Adrenal gland (tissue), 5 donors: ENCODE measurements at regions not wholly inside any gene's neighbourhood (a gene's known extent, or its start where the extent isn't known, plus 50 kb on each side); places are given as distances from the start of the nearest gene placed in this dataset.

Experiments used
- POLR2A ChIP-seq, 2 donors: fragments of 450-650 bp; IDR thresholded peaks; one replicate each; pipeline ENCODE4 v1.6.1; 2017; ENCODE audit warnings: antibody characterized with exemption in 2 of 2, mild to moderate bottlenecking in 2 of 2, moderate library complexity in 1 of 2
- TF ChIP-seq, protein P1 (sequence below), 6 experiments: fragments of 450-650 bp in 4 of 6; fragments of 200-600 bp in 2 of 6; sonication (generic) in 1 of 6; IDR thresholded peaks; 1 replicate in 5 of 6; 2 replicates in 1 of 6; pipeline versions ENCODE4 v1.5.1 to v1.8.0; 2016 to 2021; ENCODE audit warnings: antibody characterized with exemption in 6 of 6, mild to moderate bottlenecking in 2 of 6, moderate library complexity in 1 of 6
- donor health status: DM: no; HTN: no; CAD: no.

DNA sequence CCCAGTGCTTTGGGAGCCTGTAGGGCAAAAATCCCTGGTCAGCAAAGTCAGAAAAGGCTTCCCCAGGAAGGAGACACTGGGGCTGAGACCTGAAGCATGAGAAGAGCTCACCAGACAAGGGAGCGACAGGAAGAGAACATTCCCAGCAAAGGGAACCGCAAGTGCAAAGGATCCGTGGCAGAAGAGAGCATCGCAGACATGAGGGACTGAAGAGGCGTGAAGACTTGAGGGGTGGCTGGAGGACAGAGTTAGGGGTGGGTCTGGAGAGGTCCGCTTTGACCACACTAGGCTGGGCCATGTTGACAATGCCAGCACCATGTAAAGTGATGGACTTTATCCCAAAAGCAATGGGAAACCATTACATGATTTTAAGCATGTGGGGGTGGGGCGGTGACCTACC is 128.1 kb upstream of the IRX3 start:
- TF ChIP-seq, protein P1, sequence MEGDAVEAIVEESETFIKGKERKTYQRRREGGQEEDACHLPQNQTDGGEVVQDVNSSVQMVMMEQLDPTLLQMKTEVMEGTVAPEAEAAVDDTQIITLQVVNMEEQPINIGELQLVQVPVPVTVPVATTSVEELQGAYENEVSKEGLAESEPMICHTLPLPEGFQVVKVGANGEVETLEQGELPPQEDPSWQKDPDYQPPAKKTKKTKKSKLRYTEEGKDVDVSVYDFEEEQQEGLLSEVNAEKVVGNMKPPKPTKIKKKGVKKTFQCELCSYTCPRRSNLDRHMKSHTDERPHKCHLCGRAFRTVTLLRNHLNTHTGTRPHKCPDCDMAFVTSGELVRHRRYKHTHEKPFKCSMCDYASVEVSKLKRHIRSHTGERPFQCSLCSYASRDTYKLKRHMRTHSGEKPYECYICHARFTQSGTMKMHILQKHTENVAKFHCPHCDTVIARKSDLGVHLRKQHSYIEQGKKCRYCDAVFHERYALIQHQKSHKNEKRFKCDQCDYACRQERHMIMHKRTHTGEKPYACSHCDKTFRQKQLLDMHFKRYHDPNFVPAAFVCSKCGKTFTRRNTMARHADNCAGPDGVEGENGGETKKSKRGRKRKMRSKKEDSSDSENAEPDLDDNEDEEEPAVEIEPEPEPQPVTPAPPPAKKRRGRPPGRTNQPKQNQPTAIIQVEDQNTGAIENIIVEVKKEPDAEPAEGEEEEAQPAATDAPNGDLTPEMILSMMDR (IDR thresholded peaks at IDR 0.05): no peak
- no peak for TF ChIP-seq POLR2A (IDR thresholded peaks at IDR 0.05)
